GM23248 (cell line): ENCODE measurements at regions not wholly inside any gene's neighbourhood (a gene's known extent, or its start where the extent isn't known, plus 50 kb on each side); places are given as distances from the start of the nearest gene placed in this dataset.

Experiments used
- EZH2 ChIP-seq: fragments of 200-600 bp; sonication (generic); IDR thresholded peaks from 2 replicates; pipeline ENCODE4 v1.6.1; 2018; ENCODE audit warnings: antibody characterized with exemption, mild to moderate bottlenecking; ENCODE audit not compliant: insufficient read depth, poor library complexity, severe bottlenecking
- EZH2phosphoT487 ChIP-seq: fragments of 200-600 bp; sonication (generic); IDR thresholded peaks from 2 replicates; pipeline ENCODE4 v1.6.1; 2018; ENCODE audit warnings: antibody characterized with exemption, moderate library complexity, mild to moderate bottlenecking, low read depth; ENCODE audit not compliant: insufficient read depth

DNA sequence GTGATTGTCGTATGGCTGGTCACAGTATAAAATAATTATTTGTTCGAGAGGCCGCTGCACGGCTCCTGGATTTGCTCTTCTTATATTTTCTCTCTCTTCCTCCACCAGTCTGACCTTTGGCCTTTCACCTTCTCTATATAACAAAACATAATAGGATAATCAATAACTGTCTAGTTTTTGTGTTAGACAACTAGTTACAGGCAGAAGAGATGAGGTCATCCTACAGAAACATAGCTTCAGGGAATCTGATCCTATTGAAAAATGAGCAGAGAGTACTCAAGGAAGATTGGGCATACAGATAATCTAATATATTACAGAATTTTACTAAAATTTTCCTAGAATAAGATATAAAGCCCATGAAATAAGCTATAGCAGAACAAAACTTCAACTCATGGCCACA lies 731.3 kb upstream of the SLC39A10 start:
- TF ChIP-seq EZH2phosphoT487: no peak
- TF ChIP-seq EZH2: no peak
